GM12865 (cell line): ENCODE measurements at regions not wholly inside any gene's neighbourhood (a gene's known extent, or its start where the extent isn't known, plus 50 kb on each side); places are given as distances from the start of the nearest gene placed in this dataset.

Experiments
- DNase-seq: peaks from one replicate; pipeline ENCODE4 v3.0.0; 2010; ENCODE audit warnings: low read depth
- H3K4me3 ChIP-seq: 2 replicates; pipeline ENCODE4 v1.5.1; 2011; ENCODE audit warnings: mild to moderate bottlenecking, low read depth, low read length, control low read depth
- CTCF ChIP-seq: IDR thresholded peaks from 2 replicates; pipeline ENCODE4 v1.5.1; 2011; ENCODE audit warnings: low read length, control low read depth, low read depth, inconsistent platforms; ENCODE audit not compliant: insufficient read depth; ENCODE audit errors: missing control alignments

DNA sequence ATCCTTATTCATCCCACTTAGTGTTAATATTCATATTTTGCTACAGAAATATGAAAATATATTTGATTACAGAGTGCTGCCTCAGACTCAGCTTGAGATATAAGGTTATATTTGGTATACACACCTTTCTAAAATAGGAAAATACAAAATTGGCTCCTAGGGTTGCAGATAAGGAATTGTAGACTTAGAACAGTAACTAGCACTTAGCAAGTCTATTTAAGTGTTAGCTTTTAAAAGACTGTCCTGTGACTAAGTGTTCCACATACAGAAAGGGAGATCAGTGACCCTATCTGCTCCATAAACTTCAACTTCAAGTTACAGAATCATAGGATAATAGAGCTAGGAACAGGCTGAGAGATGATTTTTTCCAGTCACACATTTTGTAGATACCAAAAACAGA, 607.0 kb downstream of the ZNF608 start:
- TF ChIP-seq CTCF = no peak
- no peak for DNase-seq
- no peak overlapping the region for H3K4me3 ChIP-seq

DNA sequence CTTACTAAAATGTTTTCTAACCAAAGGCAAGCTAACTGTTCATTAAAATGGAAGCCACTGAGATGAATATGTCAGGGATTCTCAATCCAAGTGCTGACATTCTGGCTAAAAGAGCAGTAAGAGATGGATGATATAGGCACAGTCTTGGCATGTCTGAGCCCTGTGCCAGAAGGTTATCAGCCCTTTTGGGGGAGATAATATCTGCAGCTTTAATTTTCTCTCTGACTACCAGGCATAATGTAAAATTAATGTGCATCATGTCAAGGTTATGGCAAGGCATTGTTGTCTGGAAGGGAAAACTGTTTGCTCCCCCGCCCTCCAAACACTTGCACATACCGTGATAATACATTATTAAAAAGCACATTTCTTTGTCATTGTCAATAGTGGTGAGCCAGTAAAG, 609.8 kb downstream of the ZNF608 start:
- TF ChIP-seq CTCF = no peak
- H3K4me3 ChIP-seq = no peak overlapping the region
- DNase-seq = no peak

DNA sequence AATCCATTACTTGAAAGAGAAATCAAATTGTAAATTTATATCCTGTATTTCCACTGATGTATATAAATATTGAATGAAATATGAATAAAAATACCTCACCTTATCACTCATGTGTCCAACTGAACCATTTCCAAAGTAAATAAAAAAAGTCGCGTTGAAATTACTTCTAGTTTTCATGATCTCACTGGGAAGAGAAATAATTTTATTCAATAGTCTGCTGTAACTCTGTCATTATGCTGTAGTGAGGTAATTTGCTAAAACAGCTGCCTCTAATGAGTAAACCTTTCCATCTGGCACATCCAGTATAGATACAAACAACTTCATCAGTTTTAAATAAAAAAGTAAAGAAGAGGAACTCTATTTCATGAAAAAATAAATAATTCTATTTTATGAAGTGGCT, 611.5 kb downstream of the ZNF608 start:
- TF ChIP-seq CTCF = no peak
- H3K4me3 ChIP-seq = no peak overlapping the region
- no peak for DNase-seq

DNA sequence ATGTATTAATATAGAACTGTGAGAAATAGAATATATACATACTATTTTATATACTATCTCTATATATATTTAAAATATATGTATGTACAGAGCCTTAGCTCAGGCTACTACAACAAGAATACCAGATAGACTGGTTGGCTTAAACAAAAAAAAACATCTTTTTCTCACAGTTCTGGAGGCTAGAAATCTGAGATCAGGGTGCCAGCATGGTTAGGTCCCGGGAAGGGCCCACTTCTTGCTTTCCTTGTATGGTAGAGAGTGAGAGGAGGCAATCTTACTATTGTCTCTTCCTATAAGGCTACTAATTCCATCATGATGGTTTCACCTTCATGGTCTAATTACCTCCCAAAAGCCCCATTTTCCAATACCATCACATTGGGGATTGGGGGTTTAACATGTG, 613.0 kb downstream of the ZNF608 start:
- TF ChIP-seq CTCF = no peak
- no peak overlapping the region for H3K4me3 ChIP-seq

DNA sequence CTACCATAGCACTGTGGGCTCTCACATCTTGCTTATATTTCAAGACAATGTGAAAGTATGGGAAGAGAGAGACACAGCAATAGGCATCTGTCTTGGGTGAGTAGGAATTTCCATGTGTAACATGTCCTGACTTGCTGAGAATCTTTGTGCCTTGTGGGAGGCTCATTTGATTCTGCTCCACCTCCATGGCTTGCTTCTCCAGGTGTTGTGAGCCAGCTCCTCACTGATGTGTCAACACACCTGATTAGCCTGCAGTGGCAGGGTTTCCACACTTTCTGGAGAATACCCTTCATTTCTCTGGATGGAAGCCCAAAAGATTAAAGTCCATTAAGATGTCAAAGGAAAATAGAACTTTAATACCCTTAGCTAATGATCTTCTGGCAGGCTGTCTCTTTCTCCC, 613.6 kb downstream of the ZNF608 start:
- DNase-seq = no peak
- no peak for TF ChIP-seq CTCF
- H3K4me3 ChIP-seq = no peak overlapping the region

More for the DNA sequence above, 613.0 kb downstream of the ZNF608 start:
- DNase-seq = no peak

- no peak for DNase-seq
Measured at GRCh38 chr5:124131466-124131865, 615.0 kb downstream of the ZNF608 start.

More at GRCh38 chr5:124131466-124131865, 615.0 kb downstream of the ZNF608 start:
- H3K4me3 ChIP-seq = no peak overlapping the region
- TF ChIP-seq CTCF = no peak
